Nephron progenitor cell (in vitro differentiated cells): ENCODE measurements at regions not wholly inside any gene's neighbourhood (a gene's known extent, or its start where the extent isn't known, plus 50 kb on each side); places are given as distances from the start of the nearest gene placed in this dataset.

Experiments
- DNase-seq: peaks from one replicate; pipeline ENCODE4 v3.0.0; 2021
- H3K27ac Mint-ChIP-seq: 2 replicates; pipeline ENCODE4 v1.8.0; 2021; ENCODE audit warnings: mild to moderate bottlenecking, moderate library complexity, mixed read lengths
- H3K27me3 Mint-ChIP-seq: 2 replicates; pipeline ENCODE4 v1.8.0; 2021; ENCODE audit warnings: mild to moderate bottlenecking, low read depth, mixed read lengths; ENCODE audit not compliant: poor library complexity
- H3K36me3 Mint-ChIP-seq: 2 replicates; pipeline ENCODE4 v1.8.0; 2021; ENCODE audit warnings: low read depth, mixed read lengths
- H3K4me1 Mint-ChIP-seq: 2 replicates; pipeline ENCODE4 v1.8.0; 2021; ENCODE audit warnings: mixed read lengths
- H3K4me3 Mint-ChIP-seq: 2 replicates; pipeline ENCODE4 v1.8.0; 2021; ENCODE audit warnings: mild to moderate bottlenecking, moderate library complexity, mixed read lengths
- H3K9me3 Mint-ChIP-seq: 2 replicates; pipeline ENCODE4 v1.8.0; 2021; ENCODE audit warnings: mild to moderate bottlenecking, moderate library complexity, mixed read lengths
- CTCF ChIP-seq: fragments of 200-600 bp; sonication (generic); IDR thresholded peaks from 2 replicates; pipeline ENCODE4 v1.5.0; 2021; ENCODE audit warnings: antibody characterized with exemption

- H3K9me3 Mint-ChIP-seq, result peaks cover 16% of the 10 kb centered on the region
- TF ChIP-seq CTCF, result no peak
- no peak overlapping the region for H3K27ac Mint-ChIP-seq
- peaks cover 7% of the 10 kb centered on the region for H3K36me3 Mint-ChIP-seq
- peaks cover 8% of the 10 kb centered on the region for H3K4me1 Mint-ChIP-seq
- DNase-seq, result no peak
- peaks cover 11% of the 10 kb centered on the region for H3K27me3 Mint-ChIP-seq
- no peak overlapping the region for H3K4me3 Mint-ChIP-seq
These were observed 447.3 kb upstream of the NRP1 start for GRCh38 chr10:33781606-33782395.

GRCh38 chr10:33780961-33781360 lies 446.5 kb upstream of the NRP1 start:
- H3K9me3 Mint-ChIP-seq, result peaks cover 14% of the 10 kb centered on the region
- H3K27me3 Mint-ChIP-seq, result peaks cover 11% of the 10 kb centered on the region
- H3K4me3 Mint-ChIP-seq, result no peak overlapping the region
- TF ChIP-seq CTCF, result no peak
- H3K4me1 Mint-ChIP-seq, result peaks cover 8% of the 10 kb centered on the region
- peaks cover 7% of the 10 kb centered on the region for H3K36me3 Mint-ChIP-seq
- no peak for DNase-seq
- no peak overlapping the region for H3K27ac Mint-ChIP-seq

GRCh38 chr10:33777223-33777622 lies 442.8 kb upstream of the NRP1 start:
- peaks cover 11% of the 10 kb centered on the region for H3K27me3 Mint-ChIP-seq
- peaks cover 23% of the 10 kb centered on the region for H3K4me1 Mint-ChIP-seq
- H3K9me3 Mint-ChIP-seq, result no peaks in the 10 kb centered on the region
- no peak overlapping the region for H3K4me3 Mint-ChIP-seq
- H3K36me3 Mint-ChIP-seq, result no peaks in the 10 kb centered on the region
- H3K27ac Mint-ChIP-seq, result no peak overlapping the region
- TF ChIP-seq CTCF, result no peak
- no peak for DNase-seq

GRCh38 chr10:33776419-33777070 lies 442.1 kb upstream of the NRP1 start:
- Mint-ChIP-seq H3K4me1 (peaks cover 29% of the 10 kb centered on the region), H3K9me3 (no peaks in the 10 kb centered on the region), H3K27ac (no peak overlapping the region), H3K36me3 (no peaks in the 10 kb centered on the region), H3K27me3 (peaks cover 11% of the 10 kb centered on the region), H3K4me3 (no peak overlapping the region)
- TF ChIP-seq CTCF, result no peak
- DNase-seq, result no peak

GRCh38 chr10:33774857-33775256 lies 440.4 kb upstream of the NRP1 start:
- no peak for DNase-seq
- no peaks in the 10 kb centered on the region for H3K9me3 Mint-ChIP-seq
- TF ChIP-seq CTCF, result no peak
- H3K27ac Mint-ChIP-seq, result no peak overlapping the region
- H3K27me3 Mint-ChIP-seq, result peaks cover 11% of the 10 kb centered on the region
- no peaks in the 10 kb centered on the region for H3K36me3 Mint-ChIP-seq
- H3K4me1 Mint-ChIP-seq, result peaks cover 25% of the 10 kb centered on the region
- no peak overlapping the region for H3K4me3 Mint-ChIP-seq
